ENCODE measurements at regions not wholly inside any gene's neighbourhood (a gene's known extent, or its start where the extent isn't known, plus 50 kb on each side); places are given as distances from the start of the nearest gene placed in this dataset.

GRCh38 chr2:71751590-71751989 is 298.2 kb downstream of the DYSF start:
- DNase-seq = no peak

DNA sequence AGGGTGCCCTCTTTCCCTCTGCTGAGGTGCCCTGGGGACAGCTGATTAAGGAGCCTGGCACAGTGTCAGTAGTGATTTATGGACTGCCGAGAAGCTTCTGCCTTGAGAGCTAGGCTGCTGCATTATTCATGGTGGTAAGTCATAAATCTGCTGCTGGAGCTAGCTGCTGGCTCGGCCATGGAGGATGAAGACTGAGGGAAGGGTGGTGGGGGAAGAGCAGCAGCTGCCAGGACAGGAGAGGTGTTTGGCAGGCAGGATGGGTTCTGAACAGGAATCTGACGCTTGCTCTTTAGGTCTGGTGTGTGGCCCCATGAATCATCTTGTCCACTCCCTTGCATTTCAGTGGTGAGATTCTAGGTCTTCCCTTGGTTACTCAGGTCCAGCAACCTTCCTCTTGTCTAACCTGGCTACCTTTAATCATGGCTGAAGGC is 296.3 kb downstream of the DYSF start:
- DNase-seq = peak; percentile 46

DNA sequence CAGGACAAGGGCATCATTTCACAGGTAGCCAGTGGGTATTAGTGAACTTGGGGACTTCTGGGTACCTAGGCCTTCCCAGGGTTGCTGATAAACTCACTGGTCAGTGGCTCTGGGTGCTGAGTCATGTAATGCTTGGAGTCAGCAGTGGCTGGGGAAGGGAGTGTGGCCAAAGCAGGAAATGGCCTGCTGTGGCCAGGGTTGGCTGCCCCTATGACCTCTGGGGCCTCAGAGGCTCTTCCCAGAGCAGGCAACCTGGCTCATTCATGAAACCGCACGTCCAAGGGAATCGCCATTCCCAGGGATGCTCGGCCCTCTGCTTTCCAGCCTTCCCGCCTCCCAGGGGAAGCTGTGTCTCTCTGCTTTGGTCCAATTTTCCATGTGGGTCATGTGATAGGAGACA is 294.9 kb downstream of the DYSF start:
- no peak for DNase-seq

- no peak for DNase-seq
Measured at GRCh38 chr2:71747559-71747958, 294.2 kb downstream of the DYSF start.

DNA sequence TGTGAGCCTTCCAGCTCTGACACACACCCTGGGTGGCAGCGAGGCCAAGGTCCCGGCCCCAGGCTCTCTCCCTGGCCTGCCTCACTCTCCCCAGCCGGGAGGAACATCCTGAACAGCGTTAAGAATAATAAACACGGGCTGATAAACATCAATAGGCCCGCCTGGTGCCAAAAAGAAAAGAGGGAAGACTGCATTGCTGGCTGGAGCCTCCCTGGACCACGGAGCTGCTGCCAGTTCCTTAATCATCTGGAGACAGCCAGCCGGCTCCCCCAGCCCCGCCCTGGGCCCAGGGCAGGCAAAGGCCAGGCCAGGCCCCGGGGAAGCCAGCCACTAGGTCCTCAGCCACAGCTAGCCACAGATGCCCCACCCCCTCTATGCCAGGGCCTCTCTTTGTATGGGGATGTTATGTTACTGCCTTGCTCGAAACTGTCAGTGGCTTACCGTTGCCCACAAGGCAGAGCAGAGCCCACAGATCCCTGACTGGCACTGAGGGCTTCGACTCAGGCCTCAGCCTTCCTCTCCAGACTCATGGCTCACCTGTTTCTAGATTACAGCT is 293.7 kb downstream of the DYSF start:
- DNase-seq = no peak

GRCh38 chr2:71744781-71745180 is 291.4 kb downstream of the DYSF start:
- no peak for DNase-seq

DNA sequence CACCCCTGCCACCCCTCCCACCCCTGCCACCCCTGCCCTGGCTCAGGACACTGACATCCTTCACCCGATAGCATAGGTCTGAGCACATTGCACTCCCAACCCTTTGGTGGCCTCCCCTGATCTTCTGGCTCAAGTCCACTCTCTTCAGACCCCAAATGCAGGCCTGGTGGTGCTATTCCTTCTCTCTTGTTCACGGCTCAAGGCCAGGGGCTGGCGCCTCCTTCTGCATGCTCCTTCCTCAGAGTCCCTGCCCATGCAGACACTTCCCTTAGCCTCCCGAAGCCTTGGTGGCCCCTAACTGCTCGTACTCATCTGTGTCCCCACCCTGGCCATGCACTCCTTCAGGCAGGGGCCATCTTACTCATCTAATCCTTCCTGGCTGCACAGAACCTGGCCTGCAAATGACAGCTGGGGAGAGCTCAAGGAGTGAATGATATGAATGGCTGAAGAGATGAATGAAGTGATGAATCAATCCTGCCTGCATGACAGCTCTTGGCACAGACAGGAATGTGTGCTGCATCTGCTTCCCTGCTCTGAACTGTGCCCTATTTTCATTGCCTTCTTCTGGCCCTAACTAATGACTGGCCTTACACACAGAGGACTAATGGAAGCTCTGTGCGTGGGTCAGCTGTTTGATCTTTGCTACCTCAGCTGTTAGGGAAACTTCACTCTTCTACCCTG is 290.8 kb downstream of the DYSF start:
- peak; percentile 47 for DNase-seq

DNA sequence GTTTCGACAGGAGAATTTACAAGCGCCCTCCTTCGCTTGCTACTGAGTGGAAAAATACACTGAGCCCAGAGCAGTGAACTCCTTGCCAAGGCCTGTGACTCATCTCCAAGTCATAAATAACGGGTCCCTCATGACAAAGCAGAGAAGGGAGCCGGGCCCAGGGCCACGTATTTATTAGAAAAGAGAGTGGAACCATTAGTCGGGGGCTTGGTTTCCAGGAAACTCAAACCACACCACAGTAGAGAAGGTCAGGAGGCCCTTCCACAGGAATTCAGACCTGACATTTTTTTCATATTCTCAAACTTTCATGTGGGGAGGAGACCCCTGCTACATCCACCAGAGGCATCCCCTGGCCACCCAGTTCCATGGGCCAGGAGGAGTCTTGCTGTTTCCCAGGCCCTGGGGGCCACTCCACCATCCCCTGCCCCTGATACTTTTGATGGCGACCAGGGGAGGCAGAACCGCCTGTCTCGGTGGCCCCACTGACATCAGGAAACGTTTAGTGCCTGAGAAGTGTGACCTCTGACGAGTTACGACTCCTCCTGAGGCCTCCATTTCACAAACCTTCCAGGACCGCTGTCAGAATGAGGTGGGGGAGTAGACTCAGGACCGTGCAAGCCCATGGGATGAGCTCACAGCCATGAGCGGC is 289.7 kb downstream of the DYSF start:
- DNase-seq = peak; percentile 21

GRCh38 chr2:71736986-71737385 is 283.6 kb downstream of the DYSF start:
- peak; percentile 18 for DNase-seq

DNA sequence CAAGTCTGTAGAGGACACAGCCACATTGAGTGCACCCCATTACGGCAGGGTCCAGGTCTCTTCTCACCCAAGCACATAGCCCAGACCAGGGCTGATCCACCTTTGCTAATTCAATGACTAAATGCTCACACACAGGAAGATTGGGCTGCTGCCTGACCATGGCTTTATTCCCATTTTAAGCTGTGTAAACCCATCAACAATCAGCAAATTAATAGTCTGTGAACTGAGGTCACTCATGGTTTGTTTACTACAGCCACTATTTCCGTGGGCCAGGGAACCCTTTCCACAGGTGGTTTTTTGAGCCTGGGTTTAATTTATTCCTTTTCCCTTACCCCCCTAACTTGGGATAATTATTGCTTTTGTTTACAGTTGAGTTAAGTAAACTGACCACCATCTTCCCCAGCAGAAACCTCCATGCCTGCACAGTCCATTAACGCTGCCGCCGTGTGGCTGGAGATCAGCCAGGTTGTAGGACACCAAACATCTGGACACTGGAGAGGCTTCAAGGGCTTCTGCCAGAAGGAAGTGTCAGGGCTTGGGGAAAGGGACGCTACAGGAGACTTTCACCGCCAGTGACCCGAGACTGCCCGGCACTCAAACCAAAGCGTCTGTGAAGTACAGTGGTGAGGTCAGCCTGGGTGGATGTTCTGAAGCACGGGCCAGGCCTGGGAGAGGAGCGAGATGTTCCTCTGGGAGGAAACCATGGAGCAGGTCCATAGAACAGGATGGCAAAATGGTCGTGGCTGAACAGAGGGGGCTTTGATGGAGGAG is 282.9 kb downstream of the DYSF start:
- DNase-seq = no peak
